GM12875 (cell line): ENCODE measurements at regions not wholly inside any gene's neighbourhood (a gene's known extent, or its start where the extent isn't known, plus 50 kb on each side); places are given as distances from the start of the nearest gene placed in this dataset.

Experiments used
- H3K4me3 ChIP-seq: one replicate; pipeline ENCODE4 v1.5.1; 2011; ENCODE audit warnings: low read depth, low read length, control low read depth
- TF ChIP-seq, protein P1 (sequence below): IDR thresholded peaks from 2 replicates; pipeline ENCODE4 v1.5.1; 2011; ENCODE audit warnings: low read depth, mild to moderate bottlenecking, control low read depth, inconsistent platforms, low read length, moderate library complexity, borderline replicate concordance; ENCODE audit not compliant: insufficient read depth

DNA sequence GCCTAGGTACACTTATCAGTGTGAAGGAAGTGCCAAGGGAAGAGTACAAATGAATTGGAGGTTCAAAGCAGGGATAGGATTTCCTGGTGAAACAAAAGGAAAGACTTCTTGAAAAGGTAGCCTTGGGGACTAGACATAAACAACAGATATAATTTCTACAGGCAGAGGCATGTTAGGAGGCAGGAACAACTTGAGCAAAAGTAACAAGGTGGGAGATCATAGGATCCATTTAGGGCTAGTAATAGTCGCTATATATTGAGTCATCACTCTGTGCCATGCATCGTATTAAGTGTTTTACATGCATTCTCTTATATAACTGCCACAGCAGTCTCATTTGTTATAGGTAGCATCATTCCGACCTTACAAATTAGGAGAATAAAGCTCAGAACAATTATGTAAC lies 98.3 kb upstream of the EOLA2 start:
- no peak overlapping the region for H3K4me3 ChIP-seq
- TF ChIP-seq, protein P1, sequence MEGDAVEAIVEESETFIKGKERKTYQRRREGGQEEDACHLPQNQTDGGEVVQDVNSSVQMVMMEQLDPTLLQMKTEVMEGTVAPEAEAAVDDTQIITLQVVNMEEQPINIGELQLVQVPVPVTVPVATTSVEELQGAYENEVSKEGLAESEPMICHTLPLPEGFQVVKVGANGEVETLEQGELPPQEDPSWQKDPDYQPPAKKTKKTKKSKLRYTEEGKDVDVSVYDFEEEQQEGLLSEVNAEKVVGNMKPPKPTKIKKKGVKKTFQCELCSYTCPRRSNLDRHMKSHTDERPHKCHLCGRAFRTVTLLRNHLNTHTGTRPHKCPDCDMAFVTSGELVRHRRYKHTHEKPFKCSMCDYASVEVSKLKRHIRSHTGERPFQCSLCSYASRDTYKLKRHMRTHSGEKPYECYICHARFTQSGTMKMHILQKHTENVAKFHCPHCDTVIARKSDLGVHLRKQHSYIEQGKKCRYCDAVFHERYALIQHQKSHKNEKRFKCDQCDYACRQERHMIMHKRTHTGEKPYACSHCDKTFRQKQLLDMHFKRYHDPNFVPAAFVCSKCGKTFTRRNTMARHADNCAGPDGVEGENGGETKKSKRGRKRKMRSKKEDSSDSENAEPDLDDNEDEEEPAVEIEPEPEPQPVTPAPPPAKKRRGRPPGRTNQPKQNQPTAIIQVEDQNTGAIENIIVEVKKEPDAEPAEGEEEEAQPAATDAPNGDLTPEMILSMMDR: no peak

DNA sequence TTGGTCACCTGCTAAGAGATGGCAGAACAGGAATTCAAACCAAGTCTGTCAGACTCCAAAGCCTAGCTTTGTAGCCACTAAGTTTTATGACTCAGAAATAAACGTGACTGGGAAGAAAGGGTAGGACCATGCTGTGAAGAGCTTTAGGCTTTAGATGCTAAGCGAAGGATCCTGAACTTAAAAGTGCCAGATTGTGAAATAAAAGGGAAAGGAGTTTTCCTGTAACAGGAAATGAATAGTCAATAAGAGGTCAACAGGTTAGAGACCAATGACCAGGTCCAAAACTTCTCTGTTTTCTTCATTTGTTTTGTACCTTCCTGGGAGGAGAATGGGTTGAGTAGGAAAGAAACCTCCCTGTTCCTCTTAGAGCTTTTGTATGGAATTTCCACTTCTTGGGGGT lies 98.8 kb upstream of the EOLA2 start:
- TF ChIP-seq, protein P1: no peak
- no peak overlapping the region for H3K4me3 ChIP-seq

DNA sequence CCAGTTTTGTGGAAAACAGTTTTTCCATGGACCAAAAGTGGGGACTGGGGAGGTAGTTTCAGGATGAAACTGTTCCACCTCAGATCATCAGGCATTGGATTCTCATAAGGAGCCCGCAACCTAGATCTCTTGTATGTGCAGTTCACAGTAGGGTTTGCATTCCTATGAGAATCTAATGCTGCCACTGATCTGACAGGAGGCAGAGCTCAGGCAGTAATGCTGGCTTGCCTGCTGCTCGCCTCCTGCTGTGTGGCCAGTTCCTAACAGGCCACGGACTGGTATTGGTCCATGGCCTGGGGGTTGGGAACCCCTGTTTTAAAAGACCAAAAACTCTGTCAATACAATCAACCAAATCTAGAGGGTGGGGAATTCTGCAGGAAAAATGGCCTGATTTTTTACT lies 100.0 kb upstream of the EOLA2 start:
- no peak overlapping the region for H3K4me3 ChIP-seq
- TF ChIP-seq, protein P1: no peak

DNA sequence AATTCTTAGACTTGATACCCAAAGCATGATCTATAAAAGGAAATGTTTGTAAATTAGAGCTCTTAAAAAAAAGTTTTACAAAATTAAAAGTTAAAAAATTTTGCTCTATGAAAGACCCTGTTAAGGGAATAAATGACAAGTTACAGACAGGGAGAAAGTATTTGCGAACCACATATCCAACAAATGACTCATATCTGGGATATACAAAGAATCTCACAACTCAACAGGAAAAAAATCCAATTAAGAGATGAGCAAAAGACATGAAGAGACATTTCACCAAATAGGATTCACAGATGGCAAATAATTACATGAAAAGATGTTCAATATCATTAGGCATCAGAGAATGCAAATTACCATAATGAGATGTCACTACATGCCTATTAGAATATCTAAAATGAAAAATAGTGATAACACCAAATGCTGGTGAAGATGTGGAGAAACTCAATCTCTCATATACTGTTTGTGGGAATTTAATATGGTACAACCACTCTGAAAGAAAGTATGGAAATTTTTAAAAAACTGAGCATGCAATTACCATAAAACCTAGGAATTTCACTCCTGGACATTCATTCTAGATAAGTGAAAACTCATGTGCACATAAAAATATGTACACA lies 100.8 kb upstream of the EOLA2 start:
- no peak overlapping the region for H3K4me3 ChIP-seq
- TF ChIP-seq, protein P1: no peak

DNA sequence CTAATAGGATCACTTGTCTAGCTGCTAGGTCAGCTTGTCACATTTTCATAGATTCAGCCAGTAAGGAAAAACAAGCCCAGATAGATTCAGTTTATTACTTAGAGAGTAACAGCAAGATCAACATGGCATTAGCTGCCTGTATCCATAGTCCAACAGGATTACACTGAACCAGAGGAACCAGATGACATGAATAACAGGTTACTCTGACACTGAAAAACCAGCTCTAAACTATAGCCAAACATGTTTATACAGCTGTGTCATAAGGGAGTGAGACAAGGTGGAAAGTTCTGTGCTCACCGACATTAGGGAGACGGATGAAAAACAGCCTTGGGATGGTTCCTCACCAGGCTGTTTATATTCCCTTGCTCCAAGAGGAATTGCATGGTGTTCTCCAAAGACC lies 102.9 kb upstream of the EOLA2 start:
- TF ChIP-seq, protein P1: no peak
- no peak overlapping the region for H3K4me3 ChIP-seq

DNA sequence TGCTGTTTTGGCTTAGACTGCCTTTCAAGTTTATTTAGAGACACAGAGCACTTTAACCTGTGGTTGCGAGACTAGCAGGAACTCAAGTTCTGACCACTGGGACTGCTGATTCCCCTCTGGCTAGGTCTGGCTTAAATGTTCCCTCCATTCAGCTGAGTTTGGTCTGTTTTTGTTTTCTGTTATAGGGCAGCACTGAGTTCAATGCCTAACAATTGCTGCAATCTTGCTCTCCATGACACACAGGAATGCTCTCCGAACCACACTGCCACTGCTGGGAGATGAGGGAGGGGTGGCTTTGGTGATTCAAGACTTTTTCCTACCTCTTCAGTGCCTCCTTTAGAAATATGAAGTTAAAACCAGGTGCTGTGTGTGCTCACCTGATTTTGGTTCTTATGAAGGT lies 106.3 kb upstream of the EOLA2 start:
- H3K4me3 ChIP-seq: no peak overlapping the region
- TF ChIP-seq, protein P1: no peak

DNA sequence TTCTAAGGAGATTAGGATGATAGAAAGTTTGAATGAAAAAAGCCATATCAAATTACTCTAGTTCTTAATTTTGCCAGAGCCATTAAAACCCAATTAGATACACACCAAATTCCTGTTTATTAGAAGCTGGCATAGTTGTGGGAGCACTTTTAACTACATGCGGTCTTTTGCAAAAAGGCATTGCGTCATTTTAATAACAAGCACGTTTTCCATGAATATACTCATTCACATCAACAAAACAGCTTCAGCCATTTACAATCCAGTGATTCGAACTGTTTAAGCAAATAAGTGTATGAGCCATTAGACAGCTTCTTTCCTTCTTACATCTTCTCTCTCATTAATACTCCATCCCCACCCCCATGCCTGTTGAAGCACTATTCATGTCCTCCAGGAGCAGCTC lies 109.5 kb upstream of the EOLA2 start:
- TF ChIP-seq, protein P1: no peak
- H3K4me3 ChIP-seq: no peak overlapping the region
